ENCODE measurements at regions not wholly inside any gene's neighbourhood (a gene's known extent, or its start where the extent isn't known, plus 50 kb on each side); places are given as distances from the start of the nearest gene placed in this dataset.

GRCh38 chr9:30506749-30507148 lies 1877.7 kb upstream of the ACO1 start:
- Histone ChIP-seq H3K4me1 (replicated peaks in 1 of 4; ENCODE audit: control insufficient read depth in 3 of 4, insufficient read depth in 4 of 4, low read length in 3 of 4) (no peaks in the 10 kb centered on the region), H3K36me3 (ENCODE audit: control insufficient read depth in 2 of 4, insufficient read depth in 4 of 4, low read length in 3 of 4) (no peaks in the 10 kb centered on the region), H3K23me2 (ENCODE audit: low read depth, low read length) (no peaks in the 10 kb centered on the region), H4K20me1 (replicated peaks in 1 of 2; ENCODE audit: control insufficient read depth in 1 of 2, insufficient read depth in 2 of 2, low read length in 2 of 2) (no peaks in the 10 kb centered on the region), H2BK20ac (ENCODE audit: low read length) (no peak overlapping the region), H4K5ac (ENCODE audit: insufficient read length, low read depth, low read length) (no peak overlapping the region), H3K23ac (ENCODE audit: insufficient read length) (no peak overlapping the region), H4K91ac (replicated peaks; ENCODE audit: insufficient read length, low read length) (no peak overlapping the region), H3K4me2 (ENCODE audit: insufficient read depth in 1 of 2, low read depth in 2 of 2, low read length in 2 of 2) (no peak overlapping the region), H3K4me3 (ENCODE audit: extremely low read depth in 1 of 4, insufficient read depth in 2 of 4, low read depth in 3 of 4, low read length in 4 of 4) (no peak overlapping the region), H3K27ac (ENCODE audit: low read depth, low read length) (no peak overlapping the region), H2BK5ac (ENCODE audit: low read depth, low read length) (no peak overlapping the region), H3K79me2 (ENCODE audit: control insufficient read depth in 1 of 2, insufficient read depth in 2 of 2, low read length in 2 of 2) (no peaks in the 10 kb centered on the region), H3K18ac (ENCODE audit: extremely low read depth, low read length) (no peak overlapping the region), H3K27me3 (replicated peaks in 1 of 4; ENCODE audit: control insufficient read depth in 3 of 4, extremely low read depth in 1 of 4, insufficient read depth in 3 of 4, low read length in 3 of 4) (no peaks in the 10 kb centered on the region), H2AK5ac (ENCODE audit: low read depth, low read length) (no peak overlapping the region), H3K9me3 (ENCODE audit: insufficient read depth in 2 of 2, low read depth in 1 of 2, low read length in 1 of 2) (no peaks in the 10 kb centered on the region), H2BK120ac (replicated peaks; ENCODE audit: low read depth, low read length) (no peak overlapping the region), H3K4ac (replicated peaks; ENCODE audit: insufficient read length, low read depth, low read length) (no peak overlapping the region), H2AFZ (ENCODE audit: low read length) (no peak overlapping the region), H3K9ac (replicated peaks in 1 of 4; ENCODE audit: extremely low read depth in 1 of 4, low read depth in 3 of 4, low read length in 3 of 4) (no peak overlapping the region), H2BK15ac (ENCODE audit: low read length) (no peak overlapping the region), H2BK12ac (ENCODE audit: low read depth, low read length) (no peak overlapping the region), H3K14ac (ENCODE audit: insufficient read length) (no peak overlapping the region), H3K56ac (replicated peaks; ENCODE audit: insufficient read length, low read depth, low read length) (no peak overlapping the region), H3K79me1 (ENCODE audit: low read depth, low read length) (no peaks in the 10 kb centered on the region), H4K8ac (ENCODE audit: extremely low read depth, insufficient read depth, low read length) (no peak overlapping the region)
- DNase-seq (ENCODE audit: low read depth in 1 of 2, low spot score in 2 of 2): no peak
- CTCF ChIA-PET (ENCODE audit: partially characterized antibody): interaction anchor here (1.2 to 1.4 kb wide), 2 partner anchors 467 to 655 kb away, joined by 3 read pairs; no protein-coding TSS in a partner anchor
- TF ChIP-seq POLR2AphosphoS5 (IDR thresholded peaks at IDR 0.05; ENCODE audit: low read depth, low read length) (no peak), PHF8 (conservative IDR thresholded peaks at IDR 0.05; ENCODE audit: low read depth, low read length) (no peak), CBX8 (IDR thresholded peaks at IDR 0.05; ENCODE audit: borderline replicate concordance, low read depth, low read length) (no peak), POLR2A (IDR thresholded peaks at IDR 0.05; ENCODE audit: control extremely low read depth in 1 of 2, low read depth in 2 of 2, low read length in 2 of 2) (no peak), BACH1 (IDR thresholded peaks at IDR 0.05; ENCODE audit: low read length) (no peak), RNF2 (IDR thresholded peaks at IDR 0.05; ENCODE audit: borderline replicate concordance, low read depth, low read length, missing control alignments, poor library complexity, severe bottlenecking) (no peak), CHD1 (IDR thresholded peaks at IDR 0.05; ENCODE audit: low read depth, low read length) (no peak)
- no peak for FAIRE-seq
- POLR2A ChIA-PET (ENCODE audit: partially characterized antibody): no interaction called here
- 100% methylated on average over 2 of the region's 2 CpGs; no CpG with 5 or more reads in 1 of the 2 experiments for WGBS, 2 experiments (ENCODE audit: extremely low coverage in 1 of 2, insufficient coverage in 1 of 2, insufficient read length in 1 of 2, insufficient replicate concordance in 2 of 2, low coverage in 1 of 2, low lambda C conversion rate in 2 of 2, missing lambda C conversion rate in 1 of 2)
